Astrocyte of the spinal cord (primary cell): ENCODE measurements at regions not wholly inside any gene's neighbourhood (a gene's known extent, or its start where the extent isn't known, plus 50 kb on each side); places are given as distances from the start of the nearest gene placed in this dataset.
A peak's percentile ranks its signal among the peaks of the same experiment; 100 is the strongest.

ENCODE experiments used
- DNase-seq: peaks from one replicate; pipeline ENCODE4 v3.0.0; 2011; ENCODE audit warnings: low read depth, low spot score
- H3K4me3 ChIP-seq: 2 replicates; pipeline ENCODE4 v1.5.1; 2011; ENCODE audit warnings: low read depth, mild to moderate bottlenecking, low read length, moderate library complexity
- in situ Hi-C: cut with HindIII; loops from 2 replicates; pipeline ENCODE4 v1.10.0; 2017; ENCODE audit warnings: low sequenced_read_pairs
- TF ChIP-seq, protein P1 (sequence below): IDR thresholded peaks from 2 replicates; pipeline ENCODE4 v1.5.1; 2012; ENCODE audit warnings: low read depth, mild to moderate bottlenecking, low read length, inconsistent platforms

DNA sequence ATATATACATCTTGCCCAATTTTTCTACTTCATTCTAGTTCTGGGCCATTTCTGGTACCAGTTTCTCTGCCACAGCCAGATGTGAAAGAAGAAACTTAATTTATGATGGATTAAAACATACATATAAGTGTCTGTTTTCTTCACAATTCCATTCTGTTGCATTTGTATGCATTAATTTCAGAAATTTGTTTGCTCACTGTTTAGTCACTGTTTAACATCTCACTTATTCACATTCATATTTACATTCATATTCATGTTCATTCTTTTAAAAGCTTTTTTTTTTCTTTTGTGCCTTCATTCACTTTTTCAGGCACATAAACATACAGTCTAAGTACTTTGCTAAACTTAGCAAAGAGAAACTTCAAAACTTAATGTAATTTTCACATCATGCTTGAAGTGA, 684.0 kb upstream of the CDH9 start:
- in situ Hi-C loops = no loop called here
- TF ChIP-seq, protein P1, sequence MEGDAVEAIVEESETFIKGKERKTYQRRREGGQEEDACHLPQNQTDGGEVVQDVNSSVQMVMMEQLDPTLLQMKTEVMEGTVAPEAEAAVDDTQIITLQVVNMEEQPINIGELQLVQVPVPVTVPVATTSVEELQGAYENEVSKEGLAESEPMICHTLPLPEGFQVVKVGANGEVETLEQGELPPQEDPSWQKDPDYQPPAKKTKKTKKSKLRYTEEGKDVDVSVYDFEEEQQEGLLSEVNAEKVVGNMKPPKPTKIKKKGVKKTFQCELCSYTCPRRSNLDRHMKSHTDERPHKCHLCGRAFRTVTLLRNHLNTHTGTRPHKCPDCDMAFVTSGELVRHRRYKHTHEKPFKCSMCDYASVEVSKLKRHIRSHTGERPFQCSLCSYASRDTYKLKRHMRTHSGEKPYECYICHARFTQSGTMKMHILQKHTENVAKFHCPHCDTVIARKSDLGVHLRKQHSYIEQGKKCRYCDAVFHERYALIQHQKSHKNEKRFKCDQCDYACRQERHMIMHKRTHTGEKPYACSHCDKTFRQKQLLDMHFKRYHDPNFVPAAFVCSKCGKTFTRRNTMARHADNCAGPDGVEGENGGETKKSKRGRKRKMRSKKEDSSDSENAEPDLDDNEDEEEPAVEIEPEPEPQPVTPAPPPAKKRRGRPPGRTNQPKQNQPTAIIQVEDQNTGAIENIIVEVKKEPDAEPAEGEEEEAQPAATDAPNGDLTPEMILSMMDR = no peak
- no peak for DNase-seq
- no peak overlapping the region for H3K4me3 ChIP-seq

DNA sequence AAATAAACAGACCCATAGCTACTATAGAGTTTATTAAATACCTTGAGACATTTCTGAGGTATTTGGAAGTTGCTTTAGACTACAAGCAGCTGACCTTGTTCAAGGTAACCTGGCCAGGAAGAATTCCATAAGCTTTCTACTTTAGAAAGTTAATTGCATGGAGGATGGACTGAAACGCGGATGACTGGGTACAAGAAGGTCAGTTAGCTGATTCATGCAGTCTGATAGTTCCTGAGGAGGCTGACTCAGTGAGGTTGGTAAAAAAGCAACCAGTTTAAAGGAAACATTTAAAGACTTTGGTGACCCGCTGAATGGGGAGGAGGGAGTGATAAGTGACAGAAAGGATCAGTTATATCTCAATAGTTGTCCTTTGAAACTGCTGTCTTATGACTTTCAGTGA, 670.1 kb upstream of the CDH9 start:
- DNase-seq = peak; percentile 52
- no peak overlapping the region for H3K4me3 ChIP-seq
- in situ Hi-C loops = no loop called here
- TF ChIP-seq, protein P1 = no peak

DNA sequence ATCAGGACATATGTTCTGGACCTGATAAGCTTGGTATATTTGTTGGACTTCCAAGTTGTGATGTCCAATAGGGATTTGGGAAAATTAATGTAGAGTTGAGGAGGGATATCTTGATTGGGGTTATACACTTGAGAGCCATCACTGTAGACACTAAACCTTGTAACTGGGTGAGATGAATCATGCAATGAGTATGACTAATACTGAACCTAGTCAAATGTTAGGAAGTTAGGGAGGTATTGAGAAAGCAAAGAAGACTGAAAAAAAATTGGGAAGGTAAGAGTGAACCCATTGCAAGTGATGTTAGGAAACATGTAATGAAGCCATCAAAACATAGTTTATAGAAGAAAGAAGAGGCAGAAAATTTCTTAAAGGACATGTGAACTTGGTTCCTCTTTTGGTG, 668.4 kb upstream of the CDH9 start:
- TF ChIP-seq, protein P1 = no peak
- in situ Hi-C loops = no loop called here
- H3K4me3 ChIP-seq = no peak overlapping the region
- peak; percentile 55 for DNase-seq

DNA sequence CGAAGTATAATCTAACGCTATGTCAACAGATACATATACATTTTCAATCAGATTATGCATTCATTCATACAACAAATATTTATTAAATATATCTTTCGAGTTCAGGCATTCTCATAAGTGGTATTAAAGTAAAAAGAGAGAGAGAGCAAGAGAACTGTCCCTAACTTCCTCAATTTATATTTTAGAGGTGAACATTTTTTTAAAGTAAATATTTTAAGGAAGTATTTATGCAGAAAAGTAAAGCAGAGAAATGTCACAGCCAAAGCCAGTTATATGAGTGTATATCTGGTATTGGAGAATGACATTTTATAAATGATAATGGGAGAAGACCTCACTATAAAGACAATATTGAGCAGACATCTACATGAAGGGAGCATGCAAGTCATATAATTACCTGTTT, 667.3 kb upstream of the CDH9 start:
- TF ChIP-seq, protein P1 = no peak
- no peak for DNase-seq
- in situ Hi-C loops = no loop called here
- H3K4me3 ChIP-seq = no peak overlapping the region

DNA sequence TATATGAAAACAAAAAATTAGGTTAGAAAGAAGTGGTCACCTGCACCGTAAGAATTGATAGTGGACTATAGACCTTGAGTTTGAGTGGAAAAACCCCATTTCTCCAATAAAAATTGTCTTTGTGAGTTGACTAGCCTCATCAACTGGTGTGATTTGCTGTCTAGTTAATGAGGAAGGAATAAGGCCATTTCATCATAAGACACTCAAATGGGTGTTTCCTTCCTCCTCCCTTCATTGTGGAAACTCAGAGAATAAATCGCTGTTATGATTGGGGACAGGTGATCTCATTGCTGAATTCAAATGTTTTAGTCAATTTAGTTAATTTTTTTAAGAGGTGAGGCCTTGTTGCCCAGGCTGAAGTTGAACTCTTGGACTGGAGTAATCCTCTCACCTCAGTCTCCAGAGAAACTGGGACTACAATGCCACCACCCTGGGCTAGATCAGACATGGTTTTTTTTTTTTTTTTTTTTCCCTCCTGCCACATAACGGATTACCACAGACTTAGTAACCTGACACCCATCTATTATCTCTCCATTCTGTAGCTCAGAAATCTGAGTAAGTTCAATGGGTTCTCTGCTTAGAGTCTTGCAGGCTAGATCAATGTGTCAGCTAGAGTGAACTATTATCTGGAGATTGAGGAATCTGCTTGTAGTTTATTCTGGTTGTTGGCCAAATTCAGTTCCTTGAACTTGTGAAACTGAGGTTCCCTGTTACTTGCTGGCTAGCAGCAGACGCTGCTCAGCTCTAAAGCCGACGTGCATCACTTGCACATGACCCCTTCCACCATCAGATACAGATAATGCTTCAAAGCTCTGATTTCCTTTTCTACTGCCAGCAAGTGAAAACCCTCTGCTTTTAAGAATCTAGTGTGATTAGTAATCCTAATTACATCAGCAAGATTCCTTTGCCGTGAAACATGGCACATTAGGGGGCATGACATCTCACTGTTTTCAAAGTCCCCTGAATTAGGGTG, 663.8 kb upstream of the CDH9 start:
- TF ChIP-seq, protein P1 = no peak
- peak; percentile 86 for DNase-seq
- no peak overlapping the region for H3K4me3 ChIP-seq
- in situ Hi-C loops = no loop called here

DNA sequence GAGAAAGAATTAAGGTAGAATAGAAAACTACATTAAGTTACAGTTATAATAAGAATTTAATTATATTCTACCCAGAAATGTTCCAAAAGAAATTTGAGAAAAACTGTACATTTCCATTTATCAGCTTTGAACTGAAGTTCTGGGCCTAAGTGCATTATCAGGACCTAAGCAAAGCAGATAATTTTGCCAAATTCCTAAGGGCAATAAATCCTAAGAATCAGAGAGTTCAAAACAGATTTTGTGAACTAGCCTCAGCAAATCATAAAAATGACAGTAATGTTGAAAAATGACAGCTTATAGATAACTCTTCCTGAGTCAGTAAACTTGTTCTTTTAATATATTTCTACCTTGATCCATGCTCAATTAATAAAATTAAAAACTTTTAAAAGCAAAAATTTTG, 662.1 kb upstream of the CDH9 start:
- in situ Hi-C loops = no loop called here
- H3K4me3 ChIP-seq = no peak overlapping the region
- TF ChIP-seq, protein P1 = no peak
- DNase-seq = no peak
